ENCODE measurements at regions not wholly inside any gene's neighbourhood (a gene's known extent, or its start where the extent isn't known, plus 50 kb on each side); places are given as distances from the start of the nearest gene placed in this dataset.

- TF ChIP-seq NFIC (IDR thresholded peaks at IDR 0.05) (no peak), REST (IDR thresholded peaks at IDR 0.05; ENCODE audit: low read depth) (no peak), TEAD4 (IDR thresholded peaks at IDR 0.05) (no peak), TAF1 (IDR thresholded peaks at IDR 0.05; ENCODE audit: low read depth) (no peak), TCF12 (IDR thresholded peaks at IDR 0.05; ENCODE audit: low read depth) (no peak), RAD21 (IDR thresholded peaks at IDR 0.05; ENCODE audit: low read depth) (no peak), CEBPB (IDR thresholded peaks at IDR 0.05) (no peak), MAX (IDR thresholded peaks at IDR 0.05) (no peak), USF1 (IDR thresholded peaks at IDR 0.05) (no peak), FOXM1 (IDR thresholded peaks at IDR 0.05; ENCODE audit: borderline replicate concordance, low read depth) (no peak), ZBTB7A (IDR thresholded peaks at IDR 0.05; ENCODE audit: low read depth) (no peak), CREB1 (IDR thresholded peaks at IDR 0.05; ENCODE audit: low read depth) (no peak)
Measured at GRCh38 chr21:28644762-28645161, 347.9 kb downstream of the LTN1 start.

- TF ChIP-seq ZBTB7A (IDR thresholded peaks at IDR 0.05; ENCODE audit: low read depth) (no peak), TEAD4 (IDR thresholded peaks at IDR 0.05) (no peak), RAD21 (IDR thresholded peaks at IDR 0.05; ENCODE audit: low read depth) (no peak), CEBPB (IDR thresholded peaks at IDR 0.05) (no peak), TCF12 (IDR thresholded peaks at IDR 0.05; ENCODE audit: low read depth) (no peak), YY1 (IDR thresholded peaks at IDR 0.05; ENCODE audit: low read depth) (no peak), MAX (IDR thresholded peaks at IDR 0.05) (no peak)
Measured at GRCh38 chr21:28642891-28643290, 349.8 kb downstream of the LTN1 start.

GRCh38 chr21:28641731-28642130 lies 350.9 kb downstream of the LTN1 start:
- TF ChIP-seq MAX (IDR thresholded peaks at IDR 0.05), result no peak
- no peak for TF ChIP-seq TCF12 (IDR thresholded peaks at IDR 0.05; ENCODE audit: low read depth)
- no peak for TF ChIP-seq YY1 (IDR thresholded peaks at IDR 0.05; ENCODE audit: low read depth)
- no peak for TF ChIP-seq CEBPB (IDR thresholded peaks at IDR 0.05)
- TF ChIP-seq FOXM1 (IDR thresholded peaks at IDR 0.05; ENCODE audit: borderline replicate concordance, low read depth), result no peak
- TF ChIP-seq NFIC (IDR thresholded peaks at IDR 0.05), result no peak
- no peak for TF ChIP-seq TEAD4 (IDR thresholded peaks at IDR 0.05)
- no peak for TF ChIP-seq RAD21 (IDR thresholded peaks at IDR 0.05; ENCODE audit: low read depth)

- TF ChIP-seq FOXM1 (IDR thresholded peaks at IDR 0.05; ENCODE audit: borderline replicate concordance, low read depth) (no peak), MAX (IDR thresholded peaks at IDR 0.05) (no peak), CEBPB (IDR thresholded peaks at IDR 0.05) (no peak), TAF1 (IDR thresholded peaks at IDR 0.05; ENCODE audit: low read depth) (no peak), TEAD4 (IDR thresholded peaks at IDR 0.05) (no peak), TCF12 (IDR thresholded peaks at IDR 0.05; ENCODE audit: low read depth) (no peak), REST (IDR thresholded peaks at IDR 0.05; ENCODE audit: low read depth) (no peak), EP300 (IDR thresholded peaks at IDR 0.05; ENCODE audit: borderline replicate concordance) (no peak), USF1 (IDR thresholded peaks at IDR 0.05) (no peak), ZBTB7A (IDR thresholded peaks at IDR 0.05; ENCODE audit: low read depth) (no peak), CREB1 (IDR thresholded peaks at IDR 0.05; ENCODE audit: low read depth) (no peak), YY1 (IDR thresholded peaks at IDR 0.05; ENCODE audit: low read depth) (no peak), EGR1 (IDR thresholded peaks at IDR 0.05) (no peak), NFIC (IDR thresholded peaks at IDR 0.05) (no peak), RAD21 (IDR thresholded peaks at IDR 0.05; ENCODE audit: low read depth) (no peak)
Measured at GRCh38 chr21:28640326-28640725, 352.4 kb downstream of the LTN1 start.

GRCh38 chr21:28639737-28640136 lies 352.9 kb downstream of the LTN1 start:
- TF ChIP-seq ZBTB7A (IDR thresholded peaks at IDR 0.05; ENCODE audit: low read depth), result no peak
- no peak for TF ChIP-seq MAX (IDR thresholded peaks at IDR 0.05)
- no peak for TF ChIP-seq RAD21 (IDR thresholded peaks at IDR 0.05; ENCODE audit: low read depth)
- TF ChIP-seq USF1 (IDR thresholded peaks at IDR 0.05), result no peak
- no peak for TF ChIP-seq YY1 (IDR thresholded peaks at IDR 0.05; ENCODE audit: low read depth)
- TF ChIP-seq REST (IDR thresholded peaks at IDR 0.05; ENCODE audit: low read depth), result no peak
- TF ChIP-seq EGR1 (IDR thresholded peaks at IDR 0.05), result no peak
- no peak for TF ChIP-seq TEAD4 (IDR thresholded peaks at IDR 0.05)
- no peak for TF ChIP-seq EP300 (IDR thresholded peaks at IDR 0.05; ENCODE audit: borderline replicate concordance)
- TF ChIP-seq CREB1 (IDR thresholded peaks at IDR 0.05; ENCODE audit: low read depth), result no peak
- no peak for TF ChIP-seq TCF12 (IDR thresholded peaks at IDR 0.05; ENCODE audit: low read depth)
- TF ChIP-seq FOXM1 (IDR thresholded peaks at IDR 0.05; ENCODE audit: borderline replicate concordance, low read depth), result no peak
- TF ChIP-seq TAF1 (IDR thresholded peaks at IDR 0.05; ENCODE audit: low read depth), result no peak
- TF ChIP-seq CEBPB (IDR thresholded peaks at IDR 0.05), result no peak

Measured in Ishikawa (cell line).